Activated CD4-positive, alpha-beta T cell treated with anti-CD3 and anti-CD28 coated beads, Interleukin-2, amount 50 U/mL, for 16 hours (primary cell): ENCODE measurements at regions not wholly inside any gene's neighbourhood (a gene's known extent, or its start where the extent isn't known, plus 50 kb on each side); places are given as distances from the start of the nearest gene placed in this dataset.

Source experiments
- DNase-seq: peaks from one replicate; pipeline ENCODE4 v3.0.0-alpha.2; 2020

GRCh38 chr2:122447237-122447636, 691.8 kb downstream of the TSN start:
- no peak for DNase-seq

GRCh38 chr2:122451040-122451439, 695.6 kb downstream of the TSN start:
- DNase-seq: peak; percentile 5

- DNase-seq: no peak
Measured at GRCh38 chr2:122451697-122452096, 696.2 kb downstream of the TSN start.

GRCh38 chr2:122469147-122469546, 713.7 kb downstream of the TSN start:
- no peak for DNase-seq

GRCh38 chr2:122471753-122472152, 716.3 kb downstream of the TSN start:
- no peak for DNase-seq

- DNase-seq: no peak
Measured at GRCh38 chr2:122478117-122478516, 722.7 kb downstream of the TSN start.

- DNase-seq: no peak
Measured at GRCh38 chr2:122478771-122479170, 723.3 kb downstream of the TSN start.

GRCh38 chr2:122480501-122481243, 725.2 kb downstream of the TSN start:
- no peak for DNase-seq

GRCh38 chr2:122481244-122481622, 725.8 kb downstream of the TSN start:
- DNase-seq: no peak

- no peak for DNase-seq
Measured at GRCh38 chr2:122481717-122482116, 726.3 kb downstream of the TSN start.

GRCh38 chr2:122486086-122486485, 730.6 kb downstream of the TSN start:
- DNase-seq: no peak

GRCh38 chr2:122486705-122487415, 731.4 kb downstream of the TSN start:
- DNase-seq: no peak

- no peak for DNase-seq
Measured at GRCh38 chr2:122491011-122491410, 735.6 kb downstream of the TSN start.

- no peak for DNase-seq
Measured at GRCh38 chr2:122500316-122501105, 745.1 kb downstream of the TSN start.

GRCh38 chr2:122506620-122507019, 751.2 kb downstream of the TSN start:
- no peak for DNase-seq

GRCh38 chr2:122507261-122507660, 751.8 kb downstream of the TSN start:
- no peak for DNase-seq

- DNase-seq: no peak
Measured at GRCh38 chr2:122512091-122512490, 756.6 kb downstream of the TSN start.

GRCh38 chr2:122514451-122514996, 759.1 kb downstream of the TSN start:
- no peak for DNase-seq

GRCh38 chr2:122515731-122516290, 760.4 kb downstream of the TSN start:
- no peak for DNase-seq

GRCh38 chr2:122516775-122517174, 761.3 kb downstream of the TSN start:
- DNase-seq: no peak

GRCh38 chr2:122519366-122519765, 763.9 kb downstream of the TSN start:
- DNase-seq: no peak

GRCh38 chr2:122519821-122520611, 764.6 kb downstream of the TSN start:
- no peak for DNase-seq
